ENCODE measurements at regions not wholly inside any gene's neighbourhood (a gene's known extent, or its start where the extent isn't known, plus 50 kb on each side); places are given as distances from the start of the nearest gene placed in this dataset.

DNA sequence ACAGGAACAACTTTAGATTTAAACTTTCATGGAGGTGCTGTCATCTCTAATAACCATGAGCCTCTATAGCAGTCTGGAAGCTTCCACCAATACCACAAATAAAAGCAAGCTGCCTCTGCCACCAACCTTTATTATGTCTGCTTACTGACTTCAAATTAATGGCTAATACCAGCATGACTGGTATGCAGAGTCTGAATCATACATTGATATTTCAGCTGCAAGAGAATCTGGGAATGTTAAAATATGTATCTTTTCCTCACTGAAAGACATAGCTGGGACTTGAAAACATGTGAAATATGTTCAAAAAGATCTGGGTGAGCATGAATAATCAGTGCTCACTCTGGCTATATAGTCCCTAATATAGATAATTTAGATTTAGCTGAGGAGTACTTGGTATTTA lies 488.6 kb downstream of the CDH8 start:
- TF ChIP-seq, protein P1, sequence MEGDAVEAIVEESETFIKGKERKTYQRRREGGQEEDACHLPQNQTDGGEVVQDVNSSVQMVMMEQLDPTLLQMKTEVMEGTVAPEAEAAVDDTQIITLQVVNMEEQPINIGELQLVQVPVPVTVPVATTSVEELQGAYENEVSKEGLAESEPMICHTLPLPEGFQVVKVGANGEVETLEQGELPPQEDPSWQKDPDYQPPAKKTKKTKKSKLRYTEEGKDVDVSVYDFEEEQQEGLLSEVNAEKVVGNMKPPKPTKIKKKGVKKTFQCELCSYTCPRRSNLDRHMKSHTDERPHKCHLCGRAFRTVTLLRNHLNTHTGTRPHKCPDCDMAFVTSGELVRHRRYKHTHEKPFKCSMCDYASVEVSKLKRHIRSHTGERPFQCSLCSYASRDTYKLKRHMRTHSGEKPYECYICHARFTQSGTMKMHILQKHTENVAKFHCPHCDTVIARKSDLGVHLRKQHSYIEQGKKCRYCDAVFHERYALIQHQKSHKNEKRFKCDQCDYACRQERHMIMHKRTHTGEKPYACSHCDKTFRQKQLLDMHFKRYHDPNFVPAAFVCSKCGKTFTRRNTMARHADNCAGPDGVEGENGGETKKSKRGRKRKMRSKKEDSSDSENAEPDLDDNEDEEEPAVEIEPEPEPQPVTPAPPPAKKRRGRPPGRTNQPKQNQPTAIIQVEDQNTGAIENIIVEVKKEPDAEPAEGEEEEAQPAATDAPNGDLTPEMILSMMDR (IDR thresholded peaks at IDR 0.05): no peak
- no peak for TF ChIP-seq POLR2A (IDR thresholded peaks at IDR 0.05)

Data from lower leg skin (tissue), 3 donors.